ENCODE measurements at regions not wholly inside any gene's neighbourhood (a gene's known extent, or its start where the extent isn't known, plus 50 kb on each side); places are given as distances from the start of the nearest gene placed in this dataset.

GRCh38 chr6:84539122-84539856 is 225.1 kb downstream of the TBX18 start:
- in situ Hi-C loops (cut with HindIII; ENCODE audit: low pct_unique_long_range_greater_than_20kb, low sequenced_read_pairs): no loop called here
- no peak for DNase-seq (ENCODE audit: low read depth in 1 of 2, low spot score in 1 of 2)
- no peak for TF ChIP-seq JUND (IDR thresholded peaks at IDR 0.05; ENCODE audit: low read depth)

GRCh38 chr6:84536885-84537638 is 227.3 kb downstream of the TBX18 start:
- in situ Hi-C loops (cut with HindIII; ENCODE audit: low pct_unique_long_range_greater_than_20kb, low sequenced_read_pairs): no loop called here
- no peak for TF ChIP-seq JUND (IDR thresholded peaks at IDR 0.05; ENCODE audit: low read depth)
- DNase-seq (ENCODE audit: low read depth in 1 of 2, low spot score in 1 of 2): peak in 1 of 2 experiments; percentile 1

- no peak for DNase-seq (ENCODE audit: low read depth in 1 of 2, low spot score in 1 of 2)
- in situ Hi-C loops (cut with HindIII; ENCODE audit: low pct_unique_long_range_greater_than_20kb, low sequenced_read_pairs): no loop called here
- no peak for TF ChIP-seq JUND (IDR thresholded peaks at IDR 0.05; ENCODE audit: low read depth)
These were observed 236.2 kb downstream of the TBX18 start for GRCh38 chr6:84528201-84528600.

- in situ Hi-C loops (cut with HindIII; ENCODE audit: low pct_unique_long_range_greater_than_20kb, low sequenced_read_pairs): no loop called here
- DNase-seq (ENCODE audit: low read depth in 1 of 2, low spot score in 1 of 2): no peak
- no peak for TF ChIP-seq JUND (IDR thresholded peaks at IDR 0.05; ENCODE audit: low read depth)
These were observed 237.8 kb downstream of the TBX18 start for GRCh38 chr6:84526631-84527030.

- in situ Hi-C loops (cut with HindIII; ENCODE audit: low pct_unique_long_range_greater_than_20kb, low sequenced_read_pairs): no loop called here
- no peak for TF ChIP-seq JUND (IDR thresholded peaks at IDR 0.05; ENCODE audit: low read depth)
- DNase-seq (ENCODE audit: low read depth in 1 of 2, low spot score in 1 of 2): no peak
These were observed 238.5 kb downstream of the TBX18 start for GRCh38 chr6:84525907-84526306.

- TF ChIP-seq JUND (IDR thresholded peaks at IDR 0.05; ENCODE audit: low read depth): no peak
- in situ Hi-C loops (cut with HindIII; ENCODE audit: low pct_unique_long_range_greater_than_20kb, low sequenced_read_pairs): no loop called here
- DNase-seq (ENCODE audit: low read depth in 1 of 2, low spot score in 1 of 2): no peak
These were observed 239.8 kb downstream of the TBX18 start for GRCh38 chr6:84524636-84525035.

- in situ Hi-C loops (cut with HindIII; ENCODE audit: low pct_unique_long_range_greater_than_20kb, low sequenced_read_pairs): no loop called here
These were observed 242.3 kb downstream of the TBX18 start for GRCh38 chr6:84522135-84522549.

GRCh38 chr6:84521511-84521910 is 242.9 kb downstream of the TBX18 start:
- in situ Hi-C loops (cut with HindIII; ENCODE audit: low pct_unique_long_range_greater_than_20kb, low sequenced_read_pairs): no loop called here
- TF ChIP-seq JUND (IDR thresholded peaks at IDR 0.05; ENCODE audit: low read depth): no peak
- no peak for DNase-seq (ENCODE audit: low read depth in 1 of 2, low spot score in 1 of 2)

More at GRCh38 chr6:84522135-84522549, 242.3 kb downstream of the TBX18 start:
- no peak for TF ChIP-seq JUND (IDR thresholded peaks at IDR 0.05; ENCODE audit: low read depth)
- DNase-seq (ENCODE audit: low read depth in 1 of 2, low spot score in 1 of 2): no peak

- DNase-seq (ENCODE audit: low read depth in 1 of 2, low spot score in 1 of 2): no peak
- in situ Hi-C loops (cut with HindIII; ENCODE audit: low pct_unique_long_range_greater_than_20kb, low sequenced_read_pairs): no loop called here
- no peak for TF ChIP-seq JUND (IDR thresholded peaks at IDR 0.05; ENCODE audit: low read depth)
These were observed 246.5 kb downstream of the TBX18 start for GRCh38 chr6:84517741-84518530.

- in situ Hi-C loops (cut with HindIII; ENCODE audit: low pct_unique_long_range_greater_than_20kb, low sequenced_read_pairs): no loop called here
- no peak for TF ChIP-seq JUND (IDR thresholded peaks at IDR 0.05; ENCODE audit: low read depth)
- no peak for DNase-seq (ENCODE audit: low read depth in 1 of 2, low spot score in 1 of 2)
These were observed 248.2 kb downstream of the TBX18 start for GRCh38 chr6:84516154-84516553.

- no peak for TF ChIP-seq JUND (IDR thresholded peaks at IDR 0.05; ENCODE audit: low read depth)
- in situ Hi-C loops (cut with HindIII; ENCODE audit: low pct_unique_long_range_greater_than_20kb, low sequenced_read_pairs): no loop called here
- no peak for DNase-seq (ENCODE audit: low read depth in 1 of 2, low spot score in 1 of 2)
These were observed 249.3 kb downstream of the TBX18 start for GRCh38 chr6:84515067-84515466.

GRCh38 chr6:84514089-84514971 is 250.1 kb downstream of the TBX18 start:
- in situ Hi-C loops (cut with HindIII; ENCODE audit: low pct_unique_long_range_greater_than_20kb, low sequenced_read_pairs): no loop called here
- TF ChIP-seq JUND (IDR thresholded peaks at IDR 0.05; ENCODE audit: low read depth): no peak
- no peak for DNase-seq (ENCODE audit: low read depth in 1 of 2, low spot score in 1 of 2)

All from T47D (cell line).